GM21423 (cell line): ENCODE measurements at regions not wholly inside any gene's neighbourhood (a gene's known extent, or its start where the extent isn't known, plus 50 kb on each side); places are given as distances from the start of the nearest gene placed in this dataset.
"Not testable (repeated sequence)": the region's sequence is repeated elsewhere in the genome, so short reads cannot be mapped to it uniquely, and the experiment has no call there.

Experiments used
- ATAC-seq: cut with Tn5 transposase; IDR thresholded peaks from one replicate; pipeline ENCODE4 v1.9.1; 2021; ENCODE audit warnings: mild to moderate bottlenecking, moderate library complexity; ENCODE audit not compliant: unreplicated experiment

DNA sequence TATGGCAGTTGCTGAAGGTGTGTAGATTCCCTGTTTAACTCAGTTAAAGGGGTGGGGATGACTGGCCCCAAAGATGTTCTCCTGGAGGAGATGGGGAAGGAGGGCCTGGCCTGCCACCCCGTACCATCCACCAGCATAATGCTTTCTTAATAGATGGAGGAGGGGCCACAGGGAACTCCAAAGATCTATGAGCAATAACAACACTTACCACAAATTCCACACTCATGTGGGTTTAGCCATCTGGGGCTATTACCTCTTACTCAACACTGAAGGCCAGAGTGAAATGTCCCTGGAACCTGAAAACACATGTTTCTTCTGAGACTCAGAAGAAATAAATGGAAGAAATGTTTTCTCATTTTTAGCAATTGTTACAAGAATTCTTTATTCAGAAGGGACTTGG, 259.0 kb downstream of the CXCL12 start:
- ATAC-seq = no peak

DNA sequence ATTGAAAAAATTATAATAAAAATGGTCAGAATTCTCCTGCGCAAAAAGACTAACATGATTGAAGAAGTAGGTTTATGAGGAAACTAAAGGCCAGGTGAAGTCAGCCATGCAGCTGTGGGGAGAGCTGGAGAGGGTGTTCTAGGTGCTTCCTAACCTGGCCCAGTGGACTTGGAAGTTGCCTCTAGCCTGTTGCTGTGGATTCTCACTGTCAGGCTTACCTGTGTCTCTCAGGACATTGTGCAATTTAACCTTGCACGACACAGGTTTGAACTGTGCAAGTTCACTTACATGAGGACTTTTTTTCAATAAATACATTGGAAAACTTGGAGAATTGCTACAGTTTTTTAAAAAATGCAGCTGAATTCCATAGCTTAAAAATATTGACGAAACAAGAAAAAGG, 266.4 kb downstream of the CXCL12 start:
- no peak for ATAC-seq

DNA sequence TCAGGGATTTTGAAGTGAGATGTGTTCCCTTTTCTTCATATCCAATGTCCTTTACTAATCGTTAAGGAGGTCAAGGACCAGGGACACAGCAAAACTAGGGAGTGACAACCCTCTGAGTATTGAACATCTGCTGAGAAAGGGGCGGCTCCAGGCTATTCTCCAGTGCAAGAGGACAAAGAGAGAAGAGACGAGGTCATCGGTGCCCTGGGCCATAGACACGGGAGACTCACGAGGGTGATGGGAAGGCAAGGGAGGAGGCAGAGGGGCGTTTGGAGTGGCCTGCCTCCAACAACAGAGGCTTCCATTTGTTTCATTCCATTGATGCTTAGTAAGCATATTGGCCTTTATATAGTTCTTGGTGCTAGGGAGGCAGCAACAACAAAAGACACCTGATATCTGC, 268.4 kb downstream of the CXCL12 start:
- no peak for ATAC-seq

DNA sequence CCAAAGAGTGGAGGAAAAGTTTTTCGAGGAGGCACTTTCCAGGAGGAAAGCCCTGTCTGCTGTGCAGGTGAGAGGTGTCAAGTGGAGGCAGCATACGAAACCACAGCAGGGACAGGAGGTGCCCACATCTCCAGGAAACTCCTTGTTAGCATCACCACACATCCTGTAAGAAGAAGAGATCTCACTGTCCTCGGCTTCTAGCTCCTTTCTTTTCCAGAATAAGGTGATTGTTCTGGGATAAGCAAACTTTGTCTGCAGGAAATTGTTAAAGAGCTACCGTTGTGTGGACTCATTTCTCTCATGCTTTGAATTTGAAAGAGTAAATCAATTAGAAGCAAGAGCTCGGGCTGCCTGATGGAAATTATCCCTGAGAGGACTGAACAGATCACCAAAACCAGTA, 269.4 kb downstream of the CXCL12 start:
- ATAC-seq = no peak

DNA sequence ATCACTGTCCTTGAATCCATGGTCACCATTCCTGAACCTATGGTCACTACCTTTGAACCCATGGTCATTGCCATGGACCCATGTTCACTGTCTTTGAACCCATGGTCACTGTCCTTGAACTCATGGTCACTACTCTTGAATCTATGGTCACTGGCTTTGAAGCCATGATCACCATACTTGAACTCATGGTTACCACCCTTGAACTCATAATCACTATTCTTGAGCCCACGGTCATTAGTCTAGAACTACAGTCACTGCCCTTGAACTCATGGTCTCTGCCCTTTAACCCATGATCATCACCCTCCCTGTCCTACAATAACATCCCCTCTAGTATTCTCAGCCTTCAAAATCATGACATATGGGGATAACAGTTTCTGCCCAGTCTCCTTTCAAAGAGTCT, 270.5 kb downstream of the CXCL12 start:
- ATAC-seq = no peak

DNA sequence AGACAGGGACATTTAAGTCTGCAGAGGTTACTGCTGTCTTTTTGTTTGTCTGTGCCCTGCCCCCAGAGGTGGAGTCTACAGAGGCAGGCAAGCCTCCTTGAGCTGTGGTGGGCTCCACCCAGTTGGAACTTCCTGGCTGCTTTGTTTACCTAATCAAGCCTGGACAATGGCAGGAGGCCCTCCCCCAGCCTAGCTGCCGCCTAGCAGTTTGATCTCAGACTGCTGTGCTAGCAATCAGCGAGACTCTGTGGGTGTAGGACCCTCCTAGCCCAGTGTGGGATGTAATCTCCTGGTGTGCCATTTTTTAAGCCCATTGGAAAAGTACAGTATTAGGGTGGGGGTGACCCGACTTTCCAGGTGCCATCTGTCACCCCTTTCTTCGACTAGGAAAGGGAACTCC, 272.6 kb downstream of the CXCL12 start:
- not testable (repeated sequence) for ATAC-seq

DNA sequence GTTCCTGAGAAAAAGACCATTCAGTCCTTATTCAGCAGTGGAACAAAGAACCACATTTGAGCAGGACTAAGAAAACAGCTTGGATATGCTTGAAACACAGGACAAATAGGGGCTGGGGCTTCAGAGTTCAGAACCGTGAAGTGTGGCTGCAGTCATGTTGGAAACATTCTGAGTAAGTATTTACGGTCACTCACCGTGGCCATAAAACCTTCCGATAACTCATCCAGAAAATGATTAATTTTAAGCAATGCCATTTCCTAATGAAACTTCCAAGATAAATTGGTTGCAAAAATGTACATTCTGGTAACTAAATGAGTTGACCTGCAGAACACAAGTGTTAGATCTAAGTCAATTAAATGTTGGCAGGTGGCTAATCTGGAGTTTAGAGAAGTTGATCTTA, 279.2 kb downstream of the CXCL12 start:
- ATAC-seq = no peak

DNA sequence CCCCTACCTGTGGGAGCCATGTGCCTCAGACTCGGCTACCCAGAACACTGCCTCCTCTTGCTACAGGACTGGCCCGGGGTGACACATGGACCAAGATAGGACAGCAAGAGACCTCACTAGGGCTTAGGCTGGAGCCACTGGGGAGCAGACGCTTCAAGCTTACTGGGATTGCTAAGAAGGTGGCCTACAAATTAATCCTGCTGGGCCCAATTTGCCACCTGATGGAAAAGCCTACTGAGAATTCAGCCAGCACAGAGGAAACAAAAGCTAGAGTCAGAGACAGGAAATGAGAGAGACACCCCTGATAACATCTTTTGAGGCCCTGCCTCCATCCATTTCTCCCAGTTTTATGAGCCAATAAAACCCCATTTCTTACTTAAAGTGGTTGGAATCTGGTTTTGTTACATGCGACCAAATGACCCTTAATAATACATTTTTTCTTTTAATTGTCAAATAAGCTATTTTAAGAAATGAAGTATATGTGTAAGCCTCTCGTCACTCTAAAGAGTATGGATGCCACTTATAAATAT, 282.1 kb downstream of the CXCL12 start:
- ATAC-seq = no peak

DNA sequence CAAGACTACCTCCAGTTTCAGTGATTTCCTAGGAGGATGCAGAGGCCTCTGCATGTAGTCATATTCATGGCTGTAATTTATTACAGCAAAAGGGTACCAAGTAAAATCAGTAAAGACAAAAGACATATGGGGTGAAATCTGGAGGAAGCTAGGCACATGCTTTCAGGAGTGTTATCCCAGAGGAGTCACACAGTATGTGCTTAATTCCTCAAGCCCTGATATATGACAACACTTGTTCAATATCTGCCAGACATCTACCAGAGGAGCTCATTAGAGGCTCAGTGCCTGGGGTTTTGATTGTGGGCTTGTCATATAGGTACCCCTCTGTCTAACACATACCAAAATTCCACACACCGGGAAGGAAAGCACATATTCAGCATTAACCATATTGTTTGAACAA, 283.8 kb downstream of the CXCL12 start:
- ATAC-seq = no peak

DNA sequence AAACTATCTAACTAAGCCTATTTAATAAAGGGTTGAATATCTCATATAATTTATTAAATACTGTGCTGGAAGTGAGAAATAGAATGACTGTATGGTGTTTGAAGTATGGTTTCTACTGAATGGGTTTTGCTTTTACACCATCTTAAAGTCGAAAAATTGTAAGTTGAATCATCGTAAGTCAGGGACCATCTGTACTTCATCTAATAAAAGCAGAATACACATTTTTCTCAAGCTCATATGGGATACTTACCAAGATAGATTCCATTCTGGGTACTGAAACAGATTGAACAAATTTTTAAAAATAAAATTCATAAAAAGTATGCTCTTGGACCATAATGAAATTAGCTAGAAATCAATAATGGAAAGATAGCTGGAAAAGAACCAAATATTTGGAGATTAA, 285.4 kb downstream of the CXCL12 start:
- no peak for ATAC-seq

DNA sequence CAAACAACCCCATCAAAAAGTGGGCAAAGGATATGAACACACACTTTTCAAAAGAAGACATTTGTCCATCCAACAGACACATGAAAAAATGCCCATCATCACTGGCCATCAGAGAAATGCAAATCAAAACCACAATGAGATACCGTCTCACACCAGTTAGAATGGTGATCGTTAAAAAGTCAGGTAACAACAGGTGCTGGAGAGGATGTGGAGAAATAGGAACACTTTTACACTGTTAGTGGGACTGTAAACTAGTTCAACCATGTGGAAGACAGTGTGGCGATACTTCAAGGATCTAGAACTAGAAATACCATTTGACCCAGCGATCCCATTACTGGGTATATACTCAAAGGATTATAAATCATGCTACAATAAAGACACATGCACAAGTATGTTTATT, 288.7 kb downstream of the CXCL12 start:
- not testable (repeated sequence) for ATAC-seq

DNA sequence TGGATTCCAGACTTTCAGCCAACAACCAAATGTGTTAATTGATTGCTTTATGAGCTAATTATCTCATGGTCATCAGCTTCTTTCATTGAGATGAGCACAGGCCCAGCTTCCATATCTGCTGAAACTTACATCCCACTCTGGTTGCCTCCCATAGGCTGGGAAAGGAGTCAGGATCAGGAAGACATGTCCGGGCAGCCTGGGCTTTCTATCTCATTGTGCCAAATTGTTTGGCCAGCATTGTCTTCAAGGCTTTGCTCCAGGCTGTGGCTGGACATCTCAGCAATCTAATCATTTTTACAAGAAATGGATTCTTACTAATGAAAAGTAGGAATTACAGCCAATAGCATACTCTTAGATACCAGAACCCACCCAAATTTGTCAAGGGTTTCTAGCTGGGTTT, 295.2 kb downstream of the CXCL12 start:
- no peak for ATAC-seq

DNA sequence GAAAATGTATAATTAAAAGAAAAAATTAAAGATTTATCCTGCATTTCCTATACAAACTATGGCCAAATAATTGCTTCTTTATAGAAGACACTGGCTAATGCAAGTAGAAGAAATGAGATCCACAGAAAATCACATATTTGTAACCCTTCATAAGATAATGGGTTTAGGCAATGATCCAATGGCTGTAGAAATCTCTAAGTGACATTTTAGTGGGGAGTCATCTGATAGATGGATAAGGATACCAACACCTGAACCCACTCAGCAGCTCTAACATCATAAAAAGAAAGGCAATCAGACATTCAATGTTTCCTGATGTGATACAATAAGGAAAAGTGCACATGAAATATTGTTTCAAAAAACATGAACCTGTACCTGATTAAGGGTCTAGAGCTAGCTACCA, 297.5 kb downstream of the CXCL12 start:
- no peak for ATAC-seq

DNA sequence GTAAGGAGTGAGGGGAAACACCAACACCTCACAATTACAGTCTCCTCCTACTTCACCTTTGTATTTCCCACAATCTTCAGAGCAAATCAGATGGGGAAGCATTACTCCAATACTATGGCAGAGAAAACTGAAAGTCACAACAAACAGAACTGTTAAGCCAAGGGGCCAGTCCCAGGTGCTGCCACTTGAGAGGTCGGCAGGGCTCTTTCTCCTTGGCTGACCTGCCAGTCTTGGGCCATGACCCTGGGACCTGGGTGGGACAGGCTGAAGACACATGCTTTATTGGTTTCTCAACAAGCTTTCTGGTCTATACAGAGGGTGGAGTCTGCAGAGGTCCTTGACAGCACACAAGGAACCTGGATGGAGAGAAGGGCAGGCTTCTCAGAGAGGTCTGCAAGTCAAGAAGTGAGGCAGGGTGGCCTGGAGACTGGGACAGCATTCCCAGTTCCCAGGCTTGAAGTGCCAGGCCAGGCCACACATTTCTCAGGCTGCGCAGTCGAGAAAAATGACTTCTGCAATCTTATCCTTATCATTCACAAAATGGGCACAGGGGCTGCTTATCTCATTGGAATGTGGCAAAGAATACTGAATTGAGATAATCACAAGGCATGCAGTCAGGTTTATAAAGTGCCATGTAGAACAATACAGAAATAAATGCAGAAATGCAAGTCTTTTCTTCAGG, 301.0 kb downstream of the CXCL12 start:
- no peak for ATAC-seq

DNA sequence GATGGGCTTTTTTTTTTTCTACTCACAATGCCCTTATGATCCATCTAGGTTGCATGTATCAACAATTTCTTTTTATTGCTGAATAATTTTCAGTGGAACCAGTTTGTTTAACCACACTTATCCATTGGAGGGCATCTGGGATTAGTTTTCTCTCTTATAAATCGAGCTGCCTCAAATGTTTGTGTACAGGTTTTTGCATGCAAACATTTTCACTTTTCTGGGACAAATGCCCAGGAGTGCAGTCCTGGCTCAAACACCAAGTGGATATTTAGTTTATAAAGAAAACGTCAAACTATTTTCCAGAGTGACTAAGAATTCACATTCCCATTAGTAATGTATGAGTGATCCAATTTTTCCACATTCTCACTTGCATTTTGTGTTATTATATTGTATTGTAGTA, 313.4 kb downstream of the CXCL12 start:
- ATAC-seq = no peak

DNA sequence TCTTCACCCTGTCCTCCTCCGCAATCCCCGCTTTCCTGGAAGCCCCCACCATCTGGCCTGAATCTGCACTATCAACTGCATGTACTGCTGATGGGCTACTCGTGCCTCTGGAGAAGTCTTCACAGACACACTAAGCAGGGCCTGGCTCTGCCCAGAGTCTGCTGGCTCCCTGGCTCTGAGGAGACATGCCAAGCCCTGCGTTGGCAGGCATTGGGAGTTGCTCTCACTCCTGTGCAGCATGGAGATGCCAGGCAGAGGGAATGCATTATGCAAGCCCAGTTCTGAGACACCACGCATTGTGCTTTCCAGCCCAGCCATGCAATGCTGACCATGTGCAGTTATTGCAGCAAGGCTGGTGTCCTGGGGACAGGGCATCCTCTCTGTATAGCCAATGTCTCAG, 314.6 kb downstream of the CXCL12 start:
- ATAC-seq = no peak

DNA sequence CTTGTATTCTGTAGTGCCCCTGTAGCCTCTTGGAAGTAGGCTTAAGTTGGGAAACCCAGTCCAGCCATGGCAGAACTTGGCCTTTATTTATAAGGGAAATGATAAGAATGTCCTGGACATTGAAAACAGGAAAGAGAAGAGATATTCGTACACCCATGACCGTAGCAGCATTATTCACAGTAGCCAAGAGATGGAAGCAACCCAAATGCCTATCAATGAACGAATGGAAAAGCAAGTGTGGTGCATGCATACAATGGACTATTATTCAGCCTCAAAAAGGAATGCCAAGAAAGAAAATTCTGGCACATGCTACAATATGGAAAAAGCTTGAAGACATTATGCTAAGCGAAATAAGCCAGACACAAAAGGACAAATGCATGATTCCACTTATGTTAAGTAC, 315.3 kb downstream of the CXCL12 start:
- no peak for ATAC-seq

DNA sequence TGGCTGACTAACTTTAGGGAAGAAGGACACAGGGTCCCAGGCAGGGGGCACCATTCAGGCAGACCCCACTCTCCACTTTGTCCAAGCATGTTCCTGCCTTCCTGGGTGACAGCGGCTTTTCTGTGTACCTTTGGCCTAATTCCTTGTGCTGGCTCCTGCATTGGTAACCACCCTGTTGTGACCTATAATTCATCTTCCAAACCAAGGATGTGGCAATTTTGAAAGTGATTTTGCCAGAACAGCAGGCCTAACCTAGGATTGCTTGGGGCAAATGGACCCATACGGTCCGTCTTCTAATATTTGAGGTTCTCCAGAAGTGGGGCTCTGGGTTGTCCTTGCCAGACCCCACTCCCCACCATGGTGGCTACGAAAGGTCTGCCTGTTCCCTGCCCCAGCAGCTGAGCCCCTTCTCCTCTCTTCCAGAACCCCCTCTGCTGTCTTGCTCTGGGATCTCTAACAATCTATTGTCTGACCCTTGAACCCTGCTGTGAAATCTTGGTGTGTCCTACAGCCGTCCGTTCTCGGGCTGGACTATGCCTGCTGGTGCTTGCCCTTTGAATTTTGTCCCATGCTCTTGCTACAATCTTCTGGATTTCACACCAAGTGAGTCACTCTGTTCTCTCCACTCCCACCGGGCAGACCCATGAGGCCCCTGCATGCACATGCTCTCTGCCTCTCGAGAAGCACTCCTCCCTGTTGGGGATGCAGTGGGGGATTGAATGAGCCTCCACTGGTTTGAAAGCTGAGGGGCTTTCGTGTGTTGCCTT, 316.0 kb downstream of the CXCL12 start:
- no peak for ATAC-seq

DNA sequence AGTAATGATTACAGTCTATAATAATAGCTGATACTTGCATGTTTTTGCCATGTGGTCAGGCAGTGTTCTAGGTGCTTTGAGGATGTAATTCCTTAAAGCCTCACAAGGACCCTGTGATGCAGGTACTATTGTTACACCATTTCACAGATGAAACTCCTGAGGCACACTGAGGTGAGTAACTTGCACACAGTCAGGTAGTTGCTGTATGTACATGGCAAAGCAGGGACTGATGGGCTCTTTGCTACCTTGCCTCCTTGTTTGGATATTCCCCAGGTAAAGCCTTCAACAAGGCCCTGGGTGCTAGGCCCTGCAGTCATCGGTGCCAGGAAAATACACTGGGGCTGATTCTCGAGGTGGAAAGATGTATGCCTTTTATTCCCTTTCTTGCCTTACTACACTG, 317.5 kb downstream of the CXCL12 start:
- ATAC-seq = no peak

DNA sequence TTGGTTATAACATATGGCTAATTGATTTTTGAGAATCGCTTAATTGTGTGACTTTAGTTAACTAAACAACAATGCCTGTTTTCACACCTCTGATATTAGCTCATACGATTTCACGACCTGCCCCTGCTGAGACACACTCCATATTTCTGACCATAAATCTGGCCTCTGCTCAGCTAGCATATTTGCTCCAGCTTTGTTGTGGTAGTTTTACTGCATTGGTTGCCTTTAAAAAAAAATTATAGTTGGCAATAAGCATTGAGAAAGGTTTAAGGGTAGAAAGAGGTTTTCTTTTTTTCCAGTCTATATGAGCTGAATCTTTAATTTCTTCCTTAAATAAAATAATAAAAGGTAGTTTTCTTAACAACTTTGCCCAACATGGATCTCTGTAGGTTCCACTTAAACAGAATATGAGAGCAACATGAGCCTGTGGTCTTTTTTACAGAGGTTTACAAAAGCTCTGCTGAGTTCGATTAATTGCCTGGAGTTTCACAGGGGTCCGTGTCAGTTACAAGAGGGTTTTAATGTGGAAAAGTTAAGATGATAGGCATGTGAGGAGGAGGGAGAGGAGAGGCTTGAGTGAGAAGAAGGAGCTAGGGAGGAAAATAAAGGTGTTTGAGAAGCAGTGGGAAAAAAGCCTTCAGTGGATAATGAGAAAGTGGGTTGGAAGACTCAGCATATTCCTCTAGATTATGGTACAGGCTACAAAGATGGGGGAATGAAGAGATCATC, 318.2 kb downstream of the CXCL12 start:
- ATAC-seq = no peak

DNA sequence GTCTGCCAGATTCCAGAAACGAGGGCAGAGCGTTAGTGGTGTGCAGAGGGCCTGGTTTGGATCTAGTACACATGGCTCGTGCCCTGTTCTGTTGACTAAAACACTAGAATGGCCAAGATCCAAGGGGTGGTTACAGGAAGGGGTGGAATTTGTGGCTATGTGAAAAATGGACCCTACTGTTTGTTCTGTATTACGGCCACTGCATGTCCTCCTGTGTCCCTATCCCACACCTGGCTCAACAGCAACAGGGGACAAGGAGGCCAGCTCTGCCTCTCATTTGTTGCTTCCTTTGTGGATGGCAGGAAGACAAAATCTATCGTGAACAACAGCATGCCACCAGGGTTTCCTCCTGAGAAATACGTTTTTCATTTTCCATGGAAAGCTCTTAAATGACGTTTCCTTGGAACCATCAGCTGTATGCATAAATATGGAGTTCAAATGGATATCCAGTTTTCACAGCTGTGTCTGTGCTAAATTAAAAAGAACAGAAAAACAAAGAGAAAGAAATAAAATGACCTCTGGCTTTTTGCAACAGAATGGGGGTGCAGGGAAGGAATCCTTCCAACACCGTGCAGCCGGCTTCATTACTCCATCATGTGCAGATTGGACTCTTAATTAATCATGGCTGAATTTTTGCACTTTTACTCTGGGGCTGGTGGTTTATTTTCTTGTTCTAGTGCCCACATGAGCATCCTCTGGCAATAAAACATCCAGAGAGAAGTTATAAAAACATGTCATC, 318.9 kb downstream of the CXCL12 start:
- no peak for ATAC-seq
